DND-41 (cell line): ENCODE measurements at regions not wholly inside any gene's neighbourhood (a gene's known extent, or its start where the extent isn't known, plus 50 kb on each side); places are given as distances from the start of the nearest gene placed in this dataset.

ENCODE experiments used
- EZH2 ChIP-seq: IDR thresholded peaks from 3 replicates; pipeline ENCODE4 v1.6.1; 2012; ENCODE audit warnings: borderline replicate concordance, low read depth, mild to moderate bottlenecking, moderate library complexity, low read length, inconsistent platforms; ENCODE audit not compliant: severe bottlenecking
- TF ChIP-seq, protein P1 (sequence below): IDR thresholded peaks from 2 replicates; pipeline ENCODE4 v1.5.1; 2012; ENCODE audit warnings: borderline replicate concordance, low read length, moderate library complexity, mild to moderate bottlenecking; ENCODE audit not compliant: poor library complexity, severe bottlenecking; ENCODE audit errors: extremely low read depth

DNA sequence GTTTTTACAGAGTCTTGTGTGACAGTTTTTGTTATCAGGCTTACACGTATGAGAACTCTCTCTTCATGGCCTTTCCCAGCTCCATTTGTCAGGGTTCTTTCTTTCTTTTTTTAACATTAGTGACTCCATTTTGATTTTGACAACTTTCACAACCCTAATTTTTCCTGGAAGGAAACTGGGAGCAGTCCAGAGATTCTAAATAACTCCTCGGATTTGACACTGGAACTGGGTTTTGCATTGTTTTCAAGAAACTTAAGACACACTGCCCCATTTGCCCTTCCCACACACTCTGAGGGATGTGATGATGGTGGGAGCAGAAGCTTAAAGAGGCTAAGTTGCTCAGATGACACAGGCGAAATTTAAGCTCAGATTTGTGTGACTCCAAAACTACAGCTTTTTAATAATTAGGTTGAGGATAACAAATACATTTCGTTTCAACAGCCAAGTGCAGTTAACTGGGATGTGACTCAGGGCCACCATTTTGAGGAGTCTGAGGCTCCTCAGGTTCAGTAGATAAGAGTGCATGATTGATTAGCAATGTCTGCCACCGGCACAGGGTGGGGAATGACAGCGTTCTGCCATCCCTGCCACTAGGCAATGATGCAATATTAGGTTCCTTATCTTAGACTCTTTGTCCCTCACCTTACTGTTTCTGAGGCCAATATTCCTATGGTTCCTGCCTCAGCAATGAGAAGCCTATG, 95.1 kb upstream of the ATP1A1 start:
- TF ChIP-seq, protein P1, sequence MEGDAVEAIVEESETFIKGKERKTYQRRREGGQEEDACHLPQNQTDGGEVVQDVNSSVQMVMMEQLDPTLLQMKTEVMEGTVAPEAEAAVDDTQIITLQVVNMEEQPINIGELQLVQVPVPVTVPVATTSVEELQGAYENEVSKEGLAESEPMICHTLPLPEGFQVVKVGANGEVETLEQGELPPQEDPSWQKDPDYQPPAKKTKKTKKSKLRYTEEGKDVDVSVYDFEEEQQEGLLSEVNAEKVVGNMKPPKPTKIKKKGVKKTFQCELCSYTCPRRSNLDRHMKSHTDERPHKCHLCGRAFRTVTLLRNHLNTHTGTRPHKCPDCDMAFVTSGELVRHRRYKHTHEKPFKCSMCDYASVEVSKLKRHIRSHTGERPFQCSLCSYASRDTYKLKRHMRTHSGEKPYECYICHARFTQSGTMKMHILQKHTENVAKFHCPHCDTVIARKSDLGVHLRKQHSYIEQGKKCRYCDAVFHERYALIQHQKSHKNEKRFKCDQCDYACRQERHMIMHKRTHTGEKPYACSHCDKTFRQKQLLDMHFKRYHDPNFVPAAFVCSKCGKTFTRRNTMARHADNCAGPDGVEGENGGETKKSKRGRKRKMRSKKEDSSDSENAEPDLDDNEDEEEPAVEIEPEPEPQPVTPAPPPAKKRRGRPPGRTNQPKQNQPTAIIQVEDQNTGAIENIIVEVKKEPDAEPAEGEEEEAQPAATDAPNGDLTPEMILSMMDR, result no peak
- TF ChIP-seq EZH2, result no peak
